Stimulated activated CD4-positive, alpha-beta T cell treated with anti-CD3 and anti-CD28 coated beads, Interleukin-2, amount 100 ng/mL, for 4 hours (primary cell): ENCODE measurements at regions not wholly inside any gene's neighbourhood (a gene's known extent, or its start where the extent isn't known, plus 50 kb on each side); places are given as distances from the start of the nearest gene placed in this dataset.

ENCODE experiments used
- DNase-seq: peaks from one replicate; pipeline ENCODE4 v3.0.0-alpha.2; 2020; ENCODE audit warnings: low read depth

DNA sequence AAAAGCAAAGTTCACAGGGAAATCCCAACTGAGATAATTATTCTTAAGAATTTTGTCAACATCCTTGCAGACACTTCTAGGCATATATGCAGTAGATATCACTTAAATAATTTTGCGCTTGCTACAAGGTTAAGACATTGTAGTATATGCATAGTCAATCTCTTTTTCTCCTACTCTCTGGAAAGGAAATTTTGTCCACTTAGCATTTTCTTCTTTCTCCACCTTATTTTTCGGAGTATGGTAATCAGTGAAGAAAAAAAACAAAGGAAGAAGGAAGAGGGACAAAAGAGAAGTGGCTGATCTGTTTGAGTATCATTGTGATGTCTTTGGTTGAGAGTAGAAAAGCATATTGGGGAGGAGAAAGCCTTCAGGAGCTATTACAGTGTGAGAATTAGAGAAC, 104.6 kb downstream of the LACC1 start:
- no peak for DNase-seq

DNA sequence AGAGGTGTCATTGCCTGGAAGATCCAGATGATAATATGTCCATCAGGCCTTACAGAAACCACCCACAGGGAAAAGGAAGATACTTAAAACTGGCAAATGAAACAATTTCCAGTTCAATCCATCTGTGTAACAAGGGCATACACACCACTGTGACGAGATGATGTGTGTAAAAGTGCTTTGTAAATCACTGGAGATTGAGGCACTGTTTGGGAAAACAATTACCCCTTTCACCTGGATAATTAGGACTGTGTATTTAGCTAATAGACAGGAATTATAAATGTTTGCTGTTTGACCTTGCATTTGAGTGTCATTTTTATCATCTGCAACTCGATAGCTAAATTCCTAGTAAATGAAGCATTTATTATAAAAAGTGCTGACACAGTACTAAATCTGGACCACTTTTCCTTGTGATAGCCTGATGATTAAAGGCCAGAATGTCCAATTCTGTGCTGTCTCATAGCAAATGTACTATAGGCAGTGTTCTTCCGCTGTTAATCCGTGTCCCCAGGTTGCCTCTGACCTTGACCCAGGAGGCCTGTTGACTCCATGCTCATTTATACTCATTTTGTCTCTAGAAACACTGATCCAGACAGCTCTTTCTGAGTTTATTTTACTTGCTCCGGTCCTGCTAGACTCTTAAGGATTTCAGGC, 105.8 kb downstream of the LACC1 start:
- no peak for DNase-seq

DNA sequence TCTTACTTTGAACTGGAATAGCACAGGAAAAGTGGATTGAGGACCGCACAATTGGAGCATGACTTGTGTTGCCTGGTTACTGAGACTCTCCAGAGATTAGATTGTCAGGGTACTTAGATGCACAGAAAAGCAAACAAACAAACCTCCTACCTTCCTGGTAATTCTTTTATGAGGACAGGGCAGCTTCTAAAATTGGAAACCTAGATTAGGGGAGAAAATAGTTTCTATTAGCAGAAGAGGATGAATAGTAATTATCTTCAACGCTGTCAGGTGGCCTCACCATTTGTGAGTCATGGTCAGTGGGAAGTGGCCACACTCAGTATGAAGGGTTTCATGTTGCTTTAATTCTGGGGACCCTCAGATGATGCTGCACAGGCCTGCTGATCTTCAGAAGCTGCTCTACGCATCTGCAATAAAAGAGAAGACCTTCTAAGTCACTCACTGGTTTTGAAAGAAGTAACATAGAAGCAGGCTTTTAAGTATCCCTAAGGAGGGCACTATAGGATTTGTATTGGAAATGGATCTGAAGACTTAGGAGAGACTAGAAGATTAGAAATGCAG, 106.8 kb downstream of the LACC1 start:
- no peak for DNase-seq

DNA sequence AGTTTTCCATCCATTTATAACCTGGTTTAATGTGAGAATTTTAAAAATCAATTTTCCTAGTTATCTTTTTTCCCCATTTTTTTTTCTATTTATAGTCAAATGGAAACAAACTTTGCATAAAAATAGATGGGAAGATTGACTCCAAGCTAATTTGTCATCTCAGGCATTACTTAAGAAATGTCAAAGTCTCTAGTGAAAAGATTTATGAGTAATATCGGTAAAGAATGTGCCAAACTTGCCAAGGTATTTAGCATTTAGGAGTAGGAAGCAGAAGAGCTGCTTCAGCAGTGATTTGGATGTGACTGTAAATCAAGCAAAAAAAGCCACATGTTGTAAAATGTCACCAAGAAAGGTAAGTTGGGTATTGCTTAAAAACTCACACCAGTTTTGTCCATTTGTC, 108.6 kb downstream of the LACC1 start:
- DNase-seq = no peak

DNA sequence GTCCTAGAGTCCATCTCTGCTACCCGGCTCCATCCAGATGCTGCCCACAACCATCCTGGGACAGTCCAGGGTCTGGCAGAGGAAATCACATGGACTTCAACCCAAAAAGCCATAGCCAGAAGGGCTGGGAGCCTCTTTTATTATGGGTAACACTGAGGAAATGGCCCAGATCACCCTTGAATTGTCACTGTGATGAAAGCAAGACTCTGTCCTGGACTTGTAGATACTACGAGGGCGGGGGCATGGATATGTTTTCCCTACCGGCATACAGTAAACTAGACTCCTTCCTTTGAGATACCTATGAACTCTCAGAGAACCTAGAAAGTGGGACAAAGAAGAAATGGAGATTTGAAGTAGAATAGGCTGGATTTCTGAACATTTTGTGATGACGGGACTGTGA, 110.3 kb downstream of the LACC1 start:
- DNase-seq = no peak

DNA sequence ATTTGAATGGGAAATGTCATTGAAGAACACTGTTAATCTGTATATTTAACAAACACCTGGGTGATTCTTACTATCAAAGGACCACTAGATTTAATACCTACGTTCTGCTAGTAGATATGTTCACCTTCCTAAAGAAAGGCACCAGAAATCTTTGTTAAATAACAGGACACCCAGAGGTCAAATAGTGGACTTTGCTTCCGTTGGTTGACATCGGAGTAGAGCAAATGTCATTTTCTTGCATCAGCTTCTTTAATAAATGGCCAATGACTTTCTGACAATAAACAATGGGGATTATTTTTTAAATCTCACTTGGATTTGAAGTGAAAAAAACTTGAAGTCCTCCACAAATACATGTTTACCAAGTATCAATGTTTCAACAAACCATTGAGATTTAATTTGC, 111.1 kb downstream of the LACC1 start:
- DNase-seq = no peak

DNA sequence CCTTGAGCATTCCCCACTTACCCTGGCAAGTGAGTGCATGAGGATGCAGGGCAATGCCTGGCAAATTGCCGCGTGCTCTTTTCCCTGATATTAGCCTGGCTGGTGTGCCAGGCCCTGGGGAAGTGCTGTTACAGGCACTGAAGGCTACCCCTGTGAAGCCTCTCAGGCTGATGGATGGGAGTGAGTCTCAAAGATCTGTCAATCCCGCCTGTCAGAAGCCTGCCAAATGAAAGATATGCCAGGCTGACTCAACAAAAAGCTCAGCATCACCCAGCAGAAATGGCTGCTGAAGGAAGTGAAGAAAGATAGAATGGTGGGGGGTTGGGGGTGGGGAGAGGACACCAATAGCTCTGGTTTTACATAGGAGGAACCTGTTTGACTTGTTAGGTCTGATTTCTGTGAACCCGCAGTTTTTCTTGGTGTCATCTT, 112.1 kb downstream of the LACC1 start:
- no peak for DNase-seq

DNA sequence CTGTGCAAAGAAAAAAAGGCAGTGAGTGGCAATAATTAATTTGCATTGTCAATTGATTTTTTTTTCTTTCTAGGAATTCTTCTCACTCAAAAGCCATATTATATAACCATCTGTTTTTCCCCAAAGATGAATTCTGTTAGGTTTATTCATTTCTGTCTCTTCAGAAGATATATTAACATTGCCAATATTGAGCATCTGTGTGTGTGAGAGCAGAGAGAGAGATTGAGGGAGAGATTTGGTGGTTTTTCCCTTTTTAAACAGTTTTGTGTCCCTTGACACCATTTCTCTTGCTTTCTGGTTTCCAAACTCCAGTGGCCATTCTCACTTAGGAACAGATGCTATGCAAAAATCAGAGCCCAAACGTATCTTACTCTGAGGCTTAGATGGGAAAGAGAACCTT, 112.5 kb downstream of the LACC1 start:
- no peak for DNase-seq

DNA sequence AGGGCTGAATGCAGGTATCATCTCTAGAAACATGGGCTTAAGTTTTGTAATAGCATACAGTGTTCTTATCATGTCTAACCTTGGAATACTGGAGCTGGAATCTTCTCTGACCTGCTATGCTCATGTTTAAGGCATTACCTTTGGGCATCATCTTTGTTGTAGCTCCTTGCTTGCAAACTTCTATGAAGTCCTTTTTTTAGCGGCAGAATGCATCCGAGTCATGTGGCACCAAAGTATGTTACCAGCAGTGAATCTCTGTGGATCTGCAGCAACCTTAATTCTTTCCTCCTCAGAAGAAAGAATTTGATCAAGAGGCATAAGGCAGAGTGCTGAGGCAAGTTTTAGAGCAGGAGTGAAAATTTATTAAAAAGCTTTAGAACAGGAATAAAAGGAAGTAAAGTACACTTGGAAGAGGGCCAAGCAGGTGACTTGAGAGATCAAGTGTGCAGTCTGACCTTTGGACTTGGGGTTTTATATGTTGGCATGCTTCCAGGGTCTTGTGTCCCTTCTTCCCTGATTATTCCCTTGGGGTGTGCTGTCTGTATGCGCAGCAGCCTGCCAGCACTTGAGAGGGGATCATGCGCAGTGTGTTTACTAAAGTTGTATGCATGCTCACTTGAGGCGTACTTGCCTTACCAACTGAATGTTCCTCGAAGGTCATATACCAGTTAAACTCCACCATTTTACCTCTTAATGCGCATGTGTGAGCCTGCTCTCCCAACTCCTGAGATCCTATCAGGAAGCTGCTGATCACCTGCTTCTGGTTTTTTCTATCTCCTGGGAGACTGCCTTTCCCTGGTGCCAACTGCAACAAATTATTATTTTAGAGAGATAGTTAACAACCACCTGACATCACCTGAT, 115.5 kb downstream of the LACC1 start:
- DNase-seq = no peak

DNA sequence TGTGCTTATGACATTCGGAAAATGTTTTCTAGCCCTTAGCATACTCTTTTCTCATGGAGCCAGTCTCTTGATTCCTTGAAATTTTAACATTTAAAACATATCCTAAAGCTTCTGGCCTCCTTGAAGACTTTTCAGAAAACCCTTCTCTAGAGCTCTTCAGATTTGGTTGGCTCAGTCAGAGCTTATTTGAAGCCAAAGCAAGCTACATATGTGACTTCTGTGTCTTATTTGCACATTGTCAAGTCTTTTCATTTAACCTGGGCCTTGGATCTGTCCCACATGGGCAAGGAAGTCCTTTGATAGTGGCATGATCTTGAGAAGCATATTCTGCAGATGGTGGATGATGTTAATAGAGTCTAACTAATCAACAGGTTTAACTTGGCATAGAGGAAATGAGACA, 116.5 kb downstream of the LACC1 start:
- no peak for DNase-seq

DNA sequence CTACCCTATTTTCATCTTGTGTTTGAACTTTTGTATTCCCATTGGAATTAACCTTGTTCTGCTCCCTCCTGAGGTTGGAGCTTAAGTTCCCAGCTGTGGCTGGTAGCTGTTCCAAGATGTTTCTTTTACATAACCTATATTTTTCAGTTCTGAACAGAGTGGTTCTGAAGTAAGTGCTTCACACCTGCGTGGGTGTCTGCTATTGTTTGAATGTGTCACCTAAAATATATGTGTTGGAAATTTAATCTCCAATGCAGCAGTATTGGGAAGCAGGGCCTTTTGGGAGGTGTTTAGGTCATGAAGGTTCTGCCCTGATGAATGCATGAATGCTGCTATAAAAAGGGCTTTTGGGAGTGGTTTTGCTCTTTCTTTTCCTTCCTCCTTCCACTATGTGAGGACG, 123.8 kb downstream of the LACC1 start:
- no peak for DNase-seq

DNA sequence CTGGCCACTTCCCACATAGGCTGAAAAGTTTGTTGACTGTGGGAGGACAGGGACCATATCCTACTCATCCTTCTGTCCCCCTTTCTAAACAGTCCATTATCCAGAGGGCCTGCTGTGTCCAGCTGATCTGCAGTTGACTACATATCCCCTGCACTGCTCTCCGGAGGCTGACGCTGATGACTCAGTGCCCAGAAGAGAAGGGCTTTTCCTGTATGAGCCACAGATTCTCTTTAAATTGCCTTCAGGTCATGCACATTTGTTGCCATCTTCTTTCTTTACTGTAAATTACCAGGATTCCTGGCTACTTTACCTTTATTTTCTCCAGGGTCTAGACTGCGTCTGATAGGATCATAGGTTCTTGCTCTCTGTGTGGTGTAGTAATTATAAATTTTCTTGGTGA, 125.2 kb downstream of the LACC1 start:
- DNase-seq = no peak

DNA sequence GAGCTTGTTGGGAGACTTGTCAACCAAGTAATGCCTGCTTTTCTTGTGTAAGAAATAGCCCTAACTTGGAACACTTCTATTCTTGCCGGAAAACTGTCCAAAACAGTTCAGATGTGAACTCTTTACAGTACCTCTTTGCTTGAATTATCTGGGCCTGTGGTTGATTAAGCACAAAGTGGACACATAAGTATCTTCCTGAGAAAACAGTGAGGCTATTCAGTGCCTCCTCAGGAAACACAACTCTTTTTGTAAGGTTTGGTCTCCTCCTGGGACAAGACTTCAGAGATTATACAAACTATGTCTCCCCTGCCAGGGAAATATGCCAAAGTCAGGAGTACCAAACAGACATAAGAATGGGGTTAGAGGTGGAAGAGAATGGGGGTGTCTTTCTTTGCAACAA, 127.7 kb downstream of the LACC1 start:
- no peak for DNase-seq

DNA sequence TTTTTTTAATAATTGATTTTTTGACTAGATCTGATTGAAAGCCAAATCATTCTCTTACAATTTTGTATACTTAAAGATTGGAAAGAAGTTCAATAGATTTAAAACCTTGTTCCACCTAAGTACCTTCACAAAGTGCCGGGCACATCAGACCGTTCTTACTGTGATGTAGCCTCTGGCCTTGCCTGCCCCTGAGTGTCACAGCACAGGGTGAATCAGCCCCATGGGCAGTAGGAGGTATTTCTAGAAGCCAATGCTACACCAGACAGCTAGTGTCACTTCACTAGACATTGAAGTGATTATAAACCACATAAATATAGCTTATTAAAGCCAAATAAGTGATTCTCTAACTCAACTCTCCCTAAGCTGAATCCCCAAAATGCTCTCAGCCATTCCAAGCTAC, 131.3 kb downstream of the LACC1 start:
- DNase-seq = no peak

DNA sequence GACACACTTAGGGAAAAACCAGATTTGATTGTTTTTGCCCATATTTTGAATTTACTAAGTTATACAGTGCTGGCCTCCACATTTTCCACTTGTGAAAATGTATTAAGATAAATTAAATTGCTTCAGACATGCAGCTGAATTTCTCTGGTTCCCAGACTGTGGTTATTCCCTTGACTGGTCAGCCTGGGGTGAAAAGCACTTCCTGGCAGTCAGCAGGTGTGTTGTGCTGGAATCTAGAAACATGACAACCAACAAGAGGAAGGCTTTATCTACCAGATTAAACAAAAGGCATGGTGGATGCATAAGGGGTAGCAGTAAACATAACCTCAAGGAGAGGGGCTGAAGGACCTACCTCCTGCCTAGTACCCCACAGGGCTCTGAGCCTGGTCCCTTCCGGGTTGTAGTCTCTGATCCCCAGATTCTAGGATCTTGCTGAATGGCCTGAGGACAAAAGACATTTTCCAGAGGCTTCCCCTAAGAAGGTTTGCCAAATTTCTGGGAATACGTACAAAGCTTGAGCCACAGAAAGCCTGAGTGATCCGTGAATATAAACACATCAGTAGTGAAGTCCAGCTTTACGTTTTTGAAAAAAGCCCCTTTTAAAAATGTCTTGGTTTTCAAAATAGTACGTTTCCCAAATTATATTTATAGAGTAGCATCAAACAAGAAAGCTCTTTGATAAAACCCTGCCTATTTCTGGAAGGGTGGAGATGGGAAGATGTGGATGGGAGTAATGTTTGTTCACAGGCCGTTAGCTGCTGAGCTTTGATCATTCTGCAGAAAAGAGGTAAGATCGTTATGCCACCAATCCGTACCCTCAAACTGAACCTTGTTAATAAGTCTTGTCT, 133.4 kb downstream of the LACC1 start:
- no peak for DNase-seq

DNA sequence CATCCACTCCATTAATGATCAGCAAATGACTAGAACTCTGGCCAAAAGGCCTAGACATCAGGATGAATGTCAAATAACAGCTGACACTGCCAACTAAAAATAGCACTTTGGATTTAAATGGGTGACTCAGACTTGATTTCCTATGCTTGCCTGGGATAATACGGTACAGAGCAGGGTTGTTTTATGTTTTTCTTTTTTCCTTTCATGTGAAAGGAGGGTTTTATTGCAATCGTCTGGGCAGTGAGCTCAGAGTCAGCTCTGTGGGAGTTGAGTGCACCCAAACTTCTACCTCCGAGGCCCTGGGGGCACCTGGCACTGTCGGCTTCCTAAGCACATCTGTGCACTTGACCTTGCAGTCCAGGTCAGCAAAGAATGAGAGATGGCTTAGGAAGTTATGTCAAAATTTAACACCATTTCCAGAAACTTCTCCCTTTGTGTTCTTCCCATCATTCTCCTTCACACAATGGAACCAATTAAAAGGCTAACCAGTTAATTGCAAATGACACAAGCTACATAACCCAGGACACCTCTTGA, 134.1 kb downstream of the LACC1 start:
- DNase-seq = no peak

DNA sequence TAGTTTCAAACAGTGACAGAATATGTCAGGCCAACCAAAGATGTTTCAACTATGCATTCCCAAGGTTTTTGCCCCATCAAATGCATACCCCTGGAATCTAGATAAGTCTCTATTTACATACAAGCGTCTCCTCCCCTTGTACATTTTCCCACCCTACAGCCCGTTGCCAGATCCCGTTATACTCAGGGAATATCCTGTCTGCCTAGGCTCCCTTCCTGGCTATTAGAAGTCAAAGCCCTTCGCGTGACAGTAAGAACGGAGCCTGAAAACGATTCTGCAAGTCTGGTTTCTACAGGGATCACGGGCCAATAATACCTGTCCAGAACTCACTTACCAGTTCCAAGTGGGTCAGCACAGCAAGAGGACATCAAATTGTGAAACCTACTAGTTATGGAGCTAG, 134.8 kb downstream of the LACC1 start:
- no peak for DNase-seq

DNA sequence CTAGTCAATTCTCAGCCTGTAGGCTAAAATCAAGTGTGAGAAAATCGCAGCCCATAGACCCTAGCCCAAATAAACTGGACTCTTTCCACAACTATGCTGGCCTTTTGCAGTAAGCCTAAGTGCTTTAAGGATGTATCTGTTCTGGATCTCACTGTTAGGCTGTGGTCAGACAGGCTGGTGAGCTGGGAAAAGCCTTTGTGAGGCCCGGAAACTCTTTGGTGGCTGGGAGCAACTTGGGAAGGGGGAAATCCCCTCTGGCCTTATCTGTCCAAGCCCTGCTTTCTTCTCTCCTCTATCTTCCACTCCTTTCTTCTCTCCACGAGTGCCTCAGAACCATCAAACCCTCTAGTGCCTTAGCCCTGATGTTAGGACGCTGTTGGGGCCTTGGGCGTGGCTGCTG, 135.4 kb downstream of the LACC1 start:
- no peak for DNase-seq

DNA sequence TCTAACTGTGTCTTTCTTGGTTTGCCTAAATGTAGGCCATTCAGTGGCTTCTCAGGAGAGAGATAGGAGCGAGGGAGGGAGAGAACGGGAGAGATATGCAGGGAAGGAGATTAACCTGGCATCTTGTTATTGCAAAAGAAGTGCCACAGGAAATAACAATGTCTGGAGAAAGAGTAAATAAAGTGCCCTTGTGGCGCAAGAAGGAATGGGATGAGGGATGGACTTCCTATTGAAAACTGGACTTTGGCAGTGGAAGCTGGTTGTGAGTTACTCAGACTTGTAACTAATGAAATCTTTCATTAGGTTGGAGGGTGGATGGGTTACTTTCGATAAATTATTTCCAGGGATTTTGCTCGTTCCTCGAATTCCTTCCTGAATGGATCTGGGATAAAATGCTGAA, 136.1 kb downstream of the LACC1 start:
- no peak for DNase-seq

DNA sequence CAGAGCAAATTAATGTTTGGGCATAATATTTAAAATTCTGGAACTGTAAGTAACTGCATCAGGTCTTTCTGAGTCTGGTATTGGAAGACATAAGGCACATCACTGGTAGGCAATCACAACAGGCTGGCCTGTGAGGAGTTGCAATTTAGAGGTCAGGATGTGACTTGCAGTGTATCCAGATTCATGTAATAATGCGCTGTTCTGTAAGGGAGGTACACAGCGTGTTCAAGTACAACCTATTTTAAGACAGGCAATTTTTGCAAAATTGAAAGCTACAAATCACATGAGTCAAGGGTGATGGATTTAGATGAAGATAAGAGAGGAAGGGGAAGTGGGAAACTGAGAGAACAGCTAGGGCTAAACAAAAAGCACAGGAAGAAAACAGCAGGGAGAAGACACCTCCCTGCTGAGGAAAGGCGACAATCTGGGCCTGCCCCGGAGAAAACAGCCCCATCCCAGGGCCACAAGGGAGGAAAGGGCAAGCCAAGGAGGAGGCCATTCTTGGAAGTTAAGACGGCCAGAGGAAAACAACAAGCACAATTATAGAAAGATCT, 138.1 kb downstream of the LACC1 start:
- no peak for DNase-seq

DNA sequence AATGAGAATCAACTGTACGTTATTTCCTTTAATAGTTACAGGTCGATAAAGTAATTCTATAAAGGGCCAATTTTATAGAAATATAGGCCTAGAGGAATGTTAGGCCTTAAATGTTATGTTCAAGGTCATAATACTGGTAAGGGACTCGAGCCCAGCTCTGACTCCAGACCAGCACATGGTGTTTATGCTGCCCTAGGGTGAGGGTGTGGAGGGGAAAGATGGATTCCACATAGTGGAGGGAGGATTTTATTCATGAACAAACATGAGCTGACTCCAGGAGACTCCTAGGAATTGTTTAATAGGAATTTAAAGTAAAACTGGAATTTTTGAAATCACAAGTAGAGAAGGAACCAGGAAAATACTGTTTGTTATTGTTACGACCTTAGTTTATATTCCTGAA, 139.9 kb downstream of the LACC1 start:
- DNase-seq = no peak

DNA sequence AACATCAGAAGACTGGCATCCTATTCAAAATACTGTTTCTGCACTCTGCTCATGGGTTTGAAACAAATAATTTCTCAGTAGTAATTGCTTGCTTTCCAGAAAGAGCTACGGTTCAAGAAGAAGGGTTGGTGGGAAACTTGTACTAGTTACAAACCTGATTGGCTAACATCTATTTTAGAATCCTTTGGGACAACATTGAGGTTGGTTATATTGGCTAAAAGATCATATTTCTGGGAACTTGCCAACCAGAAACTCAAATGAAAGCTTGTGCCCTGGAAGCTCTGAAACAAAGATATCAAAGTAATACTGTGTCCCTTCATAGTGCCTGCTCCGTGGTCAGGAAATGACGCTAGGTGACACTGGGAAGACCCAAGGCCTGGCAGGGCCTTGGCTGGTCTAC, 141.7 kb downstream of the LACC1 start:
- DNase-seq = no peak
